Neuronal stem cell (in vitro differentiated cells): ENCODE measurements at regions not wholly inside any gene's neighbourhood (a gene's known extent, or its start where the extent isn't known, plus 50 kb on each side); places are given as distances from the start of the nearest gene placed in this dataset.

ENCODE experiments used
- DNase-seq: peaks from one replicate; pipeline ENCODE4 v3.0.0-alpha.2; 2013; ENCODE audit warnings: low spot score
- H2AFZ ChIP-seq: one replicate; pipeline ENCODE4 v1.6.1; 2013; ENCODE audit warnings: mild to moderate bottlenecking, low read length, inconsistent platforms
- H2AK5ac ChIP-seq: 2 replicates; pipeline ENCODE4 v1.6.1; 2013; ENCODE audit warnings: low read depth, mild to moderate bottlenecking, inconsistent platforms, low read length, moderate library complexity, mixed read lengths
- H2BK120ac ChIP-seq: 2 replicates; pipeline ENCODE4 v1.6.1; 2013; ENCODE audit warnings: low read depth, mild to moderate bottlenecking, inconsistent platforms, low read length, moderate library complexity, mixed read lengths
- H2BK12ac ChIP-seq: one replicate; pipeline ENCODE4 v1.6.1; 2013; ENCODE audit warnings: low read length, inconsistent platforms
- H2BK15ac ChIP-seq: 2 replicates; pipeline ENCODE4 v1.6.1; 2013; ENCODE audit warnings: mild to moderate bottlenecking, low read length, inconsistent platforms, mixed read lengths
- H2BK5ac ChIP-seq: one replicate; pipeline ENCODE4 v1.6.1; 2013; ENCODE audit warnings: inconsistent platforms, mild to moderate bottlenecking, low read length, moderate library complexity
- H3K14ac ChIP-seq: one replicate; pipeline ENCODE4 v1.6.1; 2013; ENCODE audit warnings: low read length, inconsistent platforms
- H3K18ac ChIP-seq: 2 replicates; pipeline ENCODE4 v1.6.1; 2013; ENCODE audit warnings: low read length, inconsistent platforms
- H3K23ac ChIP-seq: 2 replicates; pipeline ENCODE4 v1.6.1; 2013; ENCODE audit warnings: low read depth, mild to moderate bottlenecking, mixed read lengths, low read length, inconsistent platforms; ENCODE audit not compliant: poor library complexity
- H3K27ac ChIP-seq: replicated peaks from 3 replicates; pipeline ENCODE4 v1.5.1; 2013; ENCODE audit warnings: low read length, inconsistent platforms
- H3K27me3 ChIP-seq, 3 experiments: 2 replicates each; pipeline ENCODE4 v1.6.1; 2013; ENCODE audit warnings: low read length in 3 of 3, mild to moderate bottlenecking in 2 of 3, inconsistent platforms in 1 of 3, low read depth in 1 of 3, mixed read lengths in 1 of 3, moderate library complexity in 1 of 3; ENCODE audit not compliant: control insufficient read depth in 3 of 3, insufficient read depth in 3 of 3
- H3K36me3 ChIP-seq, 2 donors: replicated peaks in 1 of 2; 2 replicates each; pipeline ENCODE4 v1.6.1; 2013; ENCODE audit warnings: low read length in 2 of 2; ENCODE audit not compliant: control insufficient read depth in 2 of 2, insufficient read depth in 2 of 2
- H3K4ac ChIP-seq: 2 replicates; pipeline ENCODE4 v1.6.1; 2013; ENCODE audit warnings: inconsistent platforms, mild to moderate bottlenecking, low read length, moderate library complexity
- H3K4me1 ChIP-seq, 2 donors: 1 replicate in 1 of 2; 2 replicates in 1 of 2; pipeline ENCODE4 v1.6.1; 2013; ENCODE audit warnings: low read length in 2 of 2, low read depth in 1 of 2; ENCODE audit not compliant: control insufficient read depth in 2 of 2, insufficient read depth in 1 of 2
- H3K4me2 ChIP-seq: one replicate; pipeline ENCODE4 v1.6.1; 2013; ENCODE audit warnings: mild to moderate bottlenecking, low read length, inconsistent platforms; ENCODE audit not compliant: insufficient read depth, poor library complexity, severe bottlenecking
- H3K4me3 ChIP-seq, 2 donors: 2 replicates each; pipeline ENCODE4 v1.5.1; 2013; ENCODE audit warnings: low read length in 2 of 2, mild to moderate bottlenecking in 2 of 2, inconsistent platforms in 1 of 2, moderate library complexity in 1 of 2
- H3K79me1 ChIP-seq: one replicate; pipeline ENCODE4 v1.6.1; 2013; ENCODE audit warnings: low read depth, mild to moderate bottlenecking, inconsistent platforms, low read length, moderate library complexity
- H3K9ac ChIP-seq: one replicate; pipeline ENCODE4 v1.6.1; 2013; ENCODE audit warnings: mild to moderate bottlenecking, low read depth, low read length, inconsistent platforms; ENCODE audit not compliant: poor library complexity
- H3K9me3 ChIP-seq, 2 donors: replicated peaks in 1 of 2; 2 replicates each; pipeline versions ENCODE3 to v1.6.1; 2013; ENCODE audit warnings: low read length in 2 of 2, mild to moderate bottlenecking in 2 of 2, inconsistent platforms in 1 of 2, low read depth in 1 of 2, mixed read lengths in 1 of 2, moderate library complexity in 1 of 2; ENCODE audit not compliant: control insufficient read depth in 2 of 2, insufficient read depth in 1 of 2
- H4K8ac ChIP-seq: one replicate; pipeline ENCODE4 v1.6.1; 2013; ENCODE audit warnings: low read depth, mild to moderate bottlenecking, inconsistent platforms, low read length, moderate library complexity
- H4K91ac ChIP-seq: one replicate; pipeline ENCODE4 v1.6.1; 2013; ENCODE audit warnings: low read length, low read depth, mild to moderate bottlenecking, inconsistent platforms; ENCODE audit not compliant: poor library complexity
- WGBS, 2 donors: extraction: QIAGEN DNeasy Blood & Tissue Kit; methylation state at CpG; one replicate each; pipeline ENCODE4 v1.1.7; 2013; ENCODE audit warnings: missing lambda C conversion rate in 2 of 2, mixed read lengths in 1 of 2; ENCODE audit not compliant: insufficient read length in 2 of 2, insufficient replicate concordance in 1 of 2; ENCODE audit errors: extremely low coverage in 2 of 2; 5-methylcytosine and 5-hydroxymethylcytosine counted together

- no peaks in the 10 kb centered on the region for H3K79me1 ChIP-seq
- no peak overlapping the region for H3K4me3 ChIP-seq
- no peaks in the 10 kb centered on the region for H3K36me3 ChIP-seq
- no peak overlapping the region for H2AFZ ChIP-seq
- H2BK12ac ChIP-seq, result no peak overlapping the region
- no peak overlapping the region for H4K91ac ChIP-seq
- H3K18ac ChIP-seq, result no peak overlapping the region
- WGBS, 2 donors, result no CpG with 5 or more reads among the region's 5 CpGs
- H2BK120ac ChIP-seq, result no peak overlapping the region
- no peak overlapping the region for H3K27ac ChIP-seq
- no peak overlapping the region for H3K14ac ChIP-seq
- H2BK15ac ChIP-seq, result no peak overlapping the region
- no peak overlapping the region for H3K4ac ChIP-seq
- no peak overlapping the region for H3K9ac ChIP-seq
- H2BK5ac ChIP-seq, result no peak overlapping the region
- H3K4me2 ChIP-seq, result no peak overlapping the region
- no peak overlapping the region for H3K23ac ChIP-seq
- DNase-seq, result no peak
- H3K9me3 ChIP-seq, result no peaks in the 10 kb centered on the region
- H4K8ac ChIP-seq, result no peak overlapping the region
- no peaks in the 10 kb centered on the region for H3K4me1 ChIP-seq
- no peaks in the 10 kb centered on the region for H3K27me3 ChIP-seq
- no peak overlapping the region for H2AK5ac ChIP-seq
Measured at GRCh38 chrX:96389281-96390047, 295.2 kb upstream of the DIAPH2 start.

DNA sequence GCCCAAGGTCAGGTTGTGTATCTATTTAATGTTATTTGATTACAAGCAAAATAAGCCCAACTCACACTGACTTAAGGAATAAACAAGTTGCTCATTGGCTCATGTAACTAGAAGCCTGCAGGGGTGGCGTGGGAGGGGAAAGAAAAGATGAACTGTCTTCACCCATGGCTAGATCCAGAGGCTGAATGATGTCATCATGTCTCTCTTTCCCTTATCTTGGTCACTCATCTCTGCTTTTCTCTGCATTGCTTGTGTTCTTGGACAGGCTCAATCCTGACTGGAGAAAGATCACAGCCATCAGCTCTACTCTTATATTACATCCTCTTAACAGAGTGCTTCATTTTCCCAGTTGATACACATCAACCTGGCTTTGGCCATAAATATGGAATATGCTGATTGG lies 290.0 kb upstream of the DIAPH2 start:
- Histone ChIP-seq H3K27me3 (no peaks in the 10 kb centered on the region), H3K4ac (no peak overlapping the region), H3K79me1 (no peaks in the 10 kb centered on the region), H4K8ac (no peak overlapping the region), H3K4me1 (no peaks in the 10 kb centered on the region), H2BK120ac (no peak overlapping the region), H3K36me3 (no peaks in the 10 kb centered on the region), H4K91ac (no peak overlapping the region), H2BK15ac (no peak overlapping the region), H3K18ac (no peak overlapping the region), H2AFZ (no peak overlapping the region), H2BK12ac (no peak overlapping the region), H3K14ac (no peak overlapping the region), H3K4me3 (no peak overlapping the region), H3K4me2 (no peak overlapping the region), H2AK5ac (no peak overlapping the region), H3K9ac (no peak overlapping the region), H3K23ac (no peak overlapping the region), H2BK5ac (no peak overlapping the region), H3K9me3 (no peaks in the 10 kb centered on the region), H3K27ac (no peak overlapping the region)
- WGBS, 2 donors, result no CpG with 5 or more reads among the region's 1 CpG
- no peak for DNase-seq

GRCh38 chrX:96403446-96403845 lies 281.2 kb upstream of the DIAPH2 start:
- Histone ChIP-seq H2AK5ac (no peak overlapping the region), H3K18ac (no peak overlapping the region), H3K4me2 (no peak overlapping the region), H3K27ac (no peak overlapping the region), H3K4ac (no peak overlapping the region), H3K4me3 (no peak overlapping the region), H2AFZ (no peak overlapping the region), H3K9ac (no peak overlapping the region), H2BK120ac (no peak overlapping the region), H3K9me3 (no peaks in the 10 kb centered on the region), H3K4me1 (no peaks in the 10 kb centered on the region), H2BK15ac (no peak overlapping the region), H4K91ac (no peak overlapping the region), H3K14ac (no peak overlapping the region), H3K79me1 (no peaks in the 10 kb centered on the region), H2BK5ac (no peak overlapping the region), H3K23ac (no peak overlapping the region), H4K8ac (no peak overlapping the region), H3K27me3 (no peaks in the 10 kb centered on the region), H3K36me3 (no peaks in the 10 kb centered on the region), H2BK12ac (no peak overlapping the region)
- DNase-seq, result no peak
- WGBS, 2 donors, result no CpG with 5 or more reads among the region's 3 CpGs

DNA sequence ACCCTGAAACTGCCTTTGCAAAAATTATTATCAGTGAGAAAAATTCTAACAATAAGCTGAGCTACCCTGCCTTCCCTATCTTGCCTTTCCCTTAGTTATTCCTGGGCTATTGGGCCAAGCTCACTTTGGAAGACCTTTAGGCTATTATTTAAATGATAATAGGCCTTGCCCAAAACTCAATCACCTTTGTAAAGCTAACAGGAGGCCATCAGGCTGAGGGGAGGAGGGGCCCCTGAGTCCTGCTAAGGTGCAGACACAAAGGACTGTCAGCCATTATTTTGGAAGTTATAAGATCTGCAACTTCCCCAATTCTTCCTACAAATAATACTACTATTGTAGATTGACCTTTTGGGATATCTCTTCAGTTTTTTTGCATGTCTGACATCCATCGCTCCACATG lies 278.8 kb upstream of the DIAPH2 start:
- H2BK5ac ChIP-seq, result no peak overlapping the region

More for the DNA sequence above, 278.8 kb upstream of the DIAPH2 start:
- no peak overlapping the region for H3K27ac ChIP-seq
- no peaks in the 10 kb centered on the region for H3K36me3 ChIP-seq
- H3K4me2 ChIP-seq, result no peak overlapping the region
- WGBS, 2 donors, result no CpG with 5 or more reads among the region's 1 CpG
- no peak overlapping the region for H3K4me3 ChIP-seq
- H3K27me3 ChIP-seq, result no peaks in the 10 kb centered on the region
- no peak overlapping the region for H3K23ac ChIP-seq
- H3K79me1 ChIP-seq, result no peaks in the 10 kb centered on the region
- H2AFZ ChIP-seq, result no peak overlapping the region
- no peak overlapping the region for H2BK12ac ChIP-seq
- H3K4me1 ChIP-seq, result no peaks in the 10 kb centered on the region
- no peak overlapping the region for H2BK120ac ChIP-seq
- H4K91ac ChIP-seq, result no peak overlapping the region
- H3K14ac ChIP-seq, result no peak overlapping the region
- H2BK15ac ChIP-seq, result no peak overlapping the region
- no peaks in the 10 kb centered on the region for H3K9me3 ChIP-seq
- no peak overlapping the region for H3K4ac ChIP-seq
- no peak for DNase-seq
- H4K8ac ChIP-seq, result no peak overlapping the region
- H3K9ac ChIP-seq, result no peak overlapping the region
- no peak overlapping the region for H2AK5ac ChIP-seq
- no peak overlapping the region for H3K18ac ChIP-seq
